ENCODE measurements at regions not wholly inside any gene's neighbourhood (a gene's known extent, or its start where the extent isn't known, plus 50 kb on each side); places are given as distances from the start of the nearest gene placed in this dataset.

GRCh38 chr13:110984381-110984780 lies 69.5 kb upstream of the ANKRD10 start:
- TF ChIP-seq FOXA1 (IDR thresholded peaks at IDR 0.05) (no peak), CTCF (IDR thresholded peaks at IDR 0.05; ENCODE audit: low read depth, low read length, missing input control) (no peak), TAF1 (conservative IDR thresholded peaks at IDR 0.05) (no peak), SP1 (IDR thresholded peaks at IDR 0.05) (no peak), ZBTB33 (IDR thresholded peaks at IDR 0.05) (no peak), NR2F2 (IDR thresholded peaks at IDR 0.05) (no peak), JUND (IDR thresholded peaks at IDR 0.05) (no peak)

All from liver (tissue), 3 donors.